GM21825 (cell line): ENCODE measurements at regions not wholly inside any gene's neighbourhood (a gene's known extent, or its start where the extent isn't known, plus 50 kb on each side); places are given as distances from the start of the nearest gene placed in this dataset.
"Not testable (repeated sequence)": the region's sequence is repeated elsewhere in the genome, so short reads cannot be mapped to it uniquely, and the experiment has no call there.

Experiments used
- ATAC-seq: cut with Tn5 transposase; IDR thresholded peaks from one replicate; pipeline ENCODE4 v1.9.1; 2021; ENCODE audit warnings: mild to moderate bottlenecking, moderate library complexity; ENCODE audit not compliant: unreplicated experiment

DNA sequence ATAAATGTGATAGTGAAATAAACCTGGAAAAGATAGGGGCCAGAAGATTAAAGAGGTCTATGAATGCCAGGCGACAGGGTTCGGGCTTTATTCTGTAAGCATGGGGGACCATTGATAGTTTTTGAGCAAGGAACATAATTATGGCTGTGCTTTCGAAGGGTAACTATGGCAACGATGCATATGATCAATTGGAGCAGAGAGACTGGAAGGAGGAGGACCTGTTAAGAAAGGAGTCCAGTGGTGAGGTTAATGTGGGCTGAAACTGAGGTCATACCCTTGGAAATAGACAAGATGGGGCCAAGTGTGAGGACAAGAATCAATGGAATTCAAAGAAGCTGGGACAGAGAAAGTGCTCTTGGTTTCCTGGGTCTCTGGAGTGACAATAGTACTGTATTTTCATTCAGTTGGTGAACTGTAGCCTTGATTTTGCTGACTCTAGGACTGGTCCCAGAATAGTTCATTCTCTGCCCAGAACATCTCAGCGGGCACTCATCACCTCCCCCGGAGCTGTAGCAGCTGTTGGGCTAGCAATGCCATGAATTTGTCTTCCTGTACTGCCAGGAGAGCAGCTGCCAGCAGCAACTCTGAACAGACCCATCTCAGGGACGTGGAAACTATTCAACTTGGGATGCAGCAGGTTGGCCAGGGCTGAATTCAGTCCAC lies 108.4 kb downstream of the SRGAP2 start:
- not testable (repeated sequence) for ATAC-seq

DNA sequence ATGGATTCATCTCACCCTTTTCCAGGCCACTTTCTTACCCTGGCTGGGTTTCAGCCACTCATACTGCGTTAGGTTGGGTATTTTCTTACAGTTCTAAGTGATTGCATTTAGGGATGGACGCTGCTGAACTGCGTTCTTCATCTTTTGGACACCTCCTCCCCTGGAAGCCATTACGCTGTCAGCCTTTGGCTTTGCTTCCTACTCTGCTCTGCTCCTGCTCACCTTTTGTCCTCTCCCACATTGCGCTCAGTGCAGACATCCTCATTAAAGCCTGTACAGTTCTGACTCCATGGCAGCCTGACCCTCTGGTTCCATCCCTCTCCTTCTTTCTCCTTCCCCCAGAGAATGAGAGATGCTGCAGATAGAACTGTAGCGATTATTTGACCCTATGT lies 108.9 kb downstream of the SRGAP2 start:
- ATAC-seq = not testable (repeated sequence)

DNA sequence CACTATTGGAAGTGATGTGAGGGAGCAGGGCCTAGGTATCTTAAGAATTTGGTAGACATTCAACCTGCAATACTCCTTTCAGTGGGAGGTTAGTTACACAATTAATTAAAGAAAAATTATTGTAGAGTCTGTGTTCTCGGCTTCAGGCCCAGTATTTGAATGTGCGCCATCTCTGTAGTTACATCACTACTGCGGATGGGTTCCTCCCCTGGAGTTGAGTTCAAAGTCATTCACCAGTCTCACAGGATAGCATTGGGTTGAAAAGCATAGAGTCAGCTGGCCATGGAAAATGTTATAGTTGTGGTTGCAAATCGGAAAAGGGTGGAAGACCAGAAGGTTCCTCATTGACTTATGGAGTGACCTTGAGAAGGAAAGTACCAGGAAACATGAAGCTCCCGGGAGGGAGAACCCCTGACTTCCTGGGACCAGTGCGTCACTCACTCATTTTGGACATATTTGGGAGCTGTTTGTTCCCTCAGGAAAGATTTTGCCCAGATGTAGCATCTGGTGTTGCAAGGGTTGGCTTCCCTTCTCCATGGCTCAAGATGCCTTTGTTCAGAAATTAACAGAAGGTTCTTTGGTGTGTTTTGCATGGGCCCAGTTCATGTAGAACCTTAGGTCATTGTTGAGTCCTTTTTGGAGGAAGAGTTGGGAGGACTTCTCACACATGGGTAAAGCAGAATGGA lies 111.8 kb downstream of the SRGAP2 start:
- ATAC-seq = not testable (repeated sequence)

DNA sequence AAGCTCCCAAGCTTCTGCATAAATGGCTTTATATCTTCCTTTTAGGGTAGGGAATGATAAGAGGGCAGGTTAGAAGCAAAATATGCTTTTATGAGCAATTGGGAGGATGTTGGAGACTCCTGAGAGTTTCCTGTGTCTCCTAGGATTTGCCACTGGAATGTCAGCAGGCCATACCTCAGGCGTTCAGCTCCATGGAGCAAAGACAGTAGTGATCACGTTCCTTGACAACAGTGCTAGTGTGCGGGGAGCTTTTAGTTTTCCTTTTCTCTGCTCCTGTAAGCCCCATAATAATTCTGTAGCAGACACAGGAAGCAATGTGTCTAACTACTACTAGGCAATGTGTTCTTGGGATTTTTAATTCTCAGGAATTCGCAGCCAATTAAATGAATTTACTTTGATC lies 113.6 kb downstream of the SRGAP2 start:
- ATAC-seq = not testable (repeated sequence)

DNA sequence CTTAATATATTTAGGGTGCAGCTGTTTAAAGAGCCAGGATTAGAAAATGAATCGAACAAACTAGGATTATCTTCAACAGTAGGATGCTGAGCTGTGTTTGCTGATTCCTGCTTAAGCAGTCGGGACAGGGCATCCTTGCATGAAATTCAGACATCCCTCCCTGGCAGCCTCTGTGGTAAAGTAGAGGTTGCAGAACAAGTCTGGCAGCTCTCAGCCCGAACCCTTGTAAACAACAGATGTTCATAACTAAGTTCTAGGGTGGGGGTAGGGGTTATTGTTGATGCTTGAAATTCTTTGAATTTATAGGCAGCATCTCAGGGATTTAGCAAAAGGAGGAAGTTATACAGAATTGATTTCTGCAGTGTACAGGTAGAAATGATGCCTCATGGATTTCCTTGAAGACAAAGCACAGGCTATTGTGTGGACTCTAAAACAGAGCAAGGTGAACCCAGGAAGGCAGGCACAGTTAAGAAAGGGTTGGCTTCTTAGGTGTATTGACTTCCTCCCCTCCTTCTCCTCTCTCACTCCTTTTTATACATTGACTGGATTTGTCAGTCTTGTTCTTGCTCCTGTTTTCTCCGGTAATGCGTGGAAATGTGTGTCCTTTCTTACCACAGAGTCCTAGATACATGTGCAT lies 114.7 kb downstream of the SRGAP2 start:
- ATAC-seq = not testable (repeated sequence)

DNA sequence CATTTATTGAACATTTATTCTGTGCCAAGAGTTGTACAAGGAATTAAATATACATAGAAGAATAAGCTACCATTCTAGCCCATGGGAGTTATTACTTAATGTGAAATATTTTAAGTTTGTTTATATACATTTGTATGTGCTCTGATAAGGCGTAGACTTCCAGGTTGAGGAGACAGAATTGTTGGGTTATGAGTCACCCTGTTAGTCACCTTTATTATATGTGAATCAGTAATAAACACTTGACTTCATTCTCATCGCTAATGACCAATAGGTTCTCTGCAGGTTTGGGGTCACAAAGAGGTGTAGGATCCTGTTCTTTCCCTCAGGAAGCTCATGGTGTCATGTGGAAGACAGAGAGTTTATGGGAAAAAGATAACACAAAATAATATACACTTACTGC lies 116.9 kb downstream of the SRGAP2 start:
- ATAC-seq = not testable (repeated sequence)

DNA sequence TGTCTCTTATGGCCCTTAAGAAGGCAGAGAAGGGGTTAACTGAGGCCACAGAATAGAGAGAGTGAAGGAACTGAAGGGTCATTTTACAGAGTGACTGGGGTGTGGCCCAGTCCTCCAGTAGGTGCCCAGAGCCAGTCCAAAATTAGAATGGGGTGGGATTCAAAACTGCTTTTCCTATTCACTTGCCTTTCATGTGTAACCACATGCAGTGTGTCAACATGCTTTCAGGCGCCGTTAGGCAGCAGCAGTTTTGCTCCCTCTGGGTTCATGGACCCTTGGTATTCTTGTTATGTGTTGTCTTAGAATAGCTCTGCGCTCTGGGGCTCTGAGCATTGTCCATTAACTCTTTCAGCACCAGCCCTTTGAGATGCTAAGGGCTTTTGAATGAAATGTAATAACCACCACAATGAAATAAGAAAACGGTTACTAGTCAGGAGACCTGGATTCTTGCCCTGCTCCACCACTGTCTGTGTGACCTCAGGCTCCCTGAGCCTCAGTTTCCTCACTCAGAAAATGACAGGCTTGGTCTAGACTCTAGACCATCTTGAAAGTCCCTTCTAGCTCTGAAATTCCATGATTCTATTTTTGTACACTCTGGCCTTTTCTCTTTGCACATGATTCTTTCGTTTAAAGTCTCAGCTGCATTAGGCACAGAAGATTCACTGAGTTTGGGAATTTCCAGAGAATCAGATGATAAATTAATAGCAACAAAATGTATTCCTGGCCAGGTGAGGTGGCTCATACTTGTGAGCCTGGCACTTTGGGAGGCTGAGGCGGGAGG lies 123.0 kb downstream of the SRGAP2 start:
- not testable (repeated sequence) for ATAC-seq

DNA sequence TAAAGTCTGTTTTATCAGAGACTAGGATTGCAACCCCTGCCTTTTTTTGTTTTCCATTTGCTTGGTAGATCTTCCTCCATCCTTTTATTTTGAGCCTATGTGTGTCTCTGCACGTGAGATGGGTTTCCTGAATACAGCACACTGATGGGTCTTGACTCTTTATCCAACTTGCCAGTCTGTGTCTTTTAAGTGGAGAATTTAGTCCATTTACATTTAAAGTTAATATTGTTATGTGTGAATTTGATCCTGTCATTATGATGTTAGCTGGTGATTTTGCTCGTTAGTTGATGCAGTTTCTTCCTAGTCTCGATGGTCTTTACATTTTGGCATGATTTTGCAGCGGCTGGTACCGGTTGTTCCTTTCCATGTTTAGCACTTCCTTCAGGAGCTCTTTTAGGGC lies 128.3 kb downstream of the SRGAP2 start:
- not testable (repeated sequence) for ATAC-seq

DNA sequence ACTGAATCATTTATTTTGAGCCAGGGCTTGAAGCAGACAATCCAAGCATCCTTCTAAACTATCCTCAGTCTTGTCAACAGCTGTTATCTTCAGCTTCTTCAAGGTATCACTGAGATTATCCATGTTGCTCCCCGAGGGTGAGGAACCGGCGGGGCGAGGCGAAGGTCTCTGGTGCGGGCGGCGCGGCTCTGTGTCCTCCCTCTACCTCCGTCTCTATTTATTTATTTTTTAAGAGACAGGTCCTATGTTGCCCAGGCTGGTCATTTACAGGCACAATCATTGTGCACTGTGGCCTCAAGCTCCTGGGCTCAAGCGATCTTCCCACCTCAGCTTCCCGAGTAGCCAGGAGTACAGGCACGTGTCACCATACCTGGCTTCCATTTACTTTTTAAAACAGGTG lies 130.0 kb downstream of the SRGAP2 start:
- not testable (repeated sequence) for ATAC-seq

DNA sequence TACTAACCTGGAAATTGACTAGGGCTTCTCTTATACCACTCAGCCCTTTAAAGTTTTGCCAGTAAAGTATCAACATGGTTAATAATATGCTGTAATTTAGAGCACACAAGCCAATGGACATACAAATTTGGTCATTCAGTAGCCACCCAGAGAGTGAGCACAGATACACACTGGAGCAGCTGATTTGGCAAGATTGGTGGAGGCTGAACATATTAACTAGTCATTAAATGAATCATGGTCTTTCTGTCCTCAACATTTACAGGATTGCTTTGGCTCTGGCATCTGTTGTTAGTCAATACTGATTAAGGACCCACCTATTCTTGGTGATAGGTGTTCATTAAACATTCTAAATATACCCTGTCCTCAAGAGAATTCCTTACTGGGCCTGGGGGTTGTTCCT lies 130.6 kb downstream of the SRGAP2 start:
- ATAC-seq = not testable (repeated sequence)

DNA sequence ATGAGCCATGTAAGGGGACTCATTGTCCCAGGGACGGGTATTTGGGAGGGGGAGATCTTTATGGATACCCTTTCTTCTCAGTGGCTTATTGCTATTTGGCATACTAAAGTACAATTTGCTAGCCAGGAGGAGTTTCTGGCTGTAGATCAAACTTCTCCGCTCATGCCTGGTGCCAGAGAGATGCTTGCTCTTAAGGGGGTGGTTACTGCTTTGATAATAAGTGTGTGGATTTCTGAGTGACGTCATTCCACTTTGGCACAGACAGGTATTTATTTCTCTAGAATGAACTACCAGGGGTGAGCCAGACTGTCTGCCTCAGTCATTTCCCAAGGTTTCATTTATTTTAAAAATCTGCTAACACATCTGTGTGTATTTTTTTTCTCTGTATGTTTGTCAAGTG lies 131.1 kb downstream of the SRGAP2 start:
- ATAC-seq = not testable (repeated sequence)

DNA sequence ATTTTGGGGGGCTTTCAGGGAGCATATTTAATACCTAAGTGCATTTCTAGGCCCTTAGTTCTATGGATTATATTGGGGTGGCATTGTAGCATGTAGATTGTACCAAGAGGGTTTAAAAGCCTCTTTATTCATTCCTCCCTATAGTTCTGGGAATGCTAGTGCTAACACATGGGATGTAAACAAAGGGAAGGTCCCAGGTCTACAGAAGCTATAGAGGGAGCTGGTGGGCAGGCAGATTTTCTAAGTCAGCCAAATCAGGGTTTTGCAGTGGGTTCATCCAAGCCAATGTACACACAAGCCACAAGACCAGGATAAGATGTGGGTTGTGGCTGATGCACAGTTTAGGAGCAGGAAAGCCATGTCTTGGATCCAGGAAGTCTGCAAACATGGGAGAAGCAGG lies 131.8 kb downstream of the SRGAP2 start:
- ATAC-seq = not testable (repeated sequence)

DNA sequence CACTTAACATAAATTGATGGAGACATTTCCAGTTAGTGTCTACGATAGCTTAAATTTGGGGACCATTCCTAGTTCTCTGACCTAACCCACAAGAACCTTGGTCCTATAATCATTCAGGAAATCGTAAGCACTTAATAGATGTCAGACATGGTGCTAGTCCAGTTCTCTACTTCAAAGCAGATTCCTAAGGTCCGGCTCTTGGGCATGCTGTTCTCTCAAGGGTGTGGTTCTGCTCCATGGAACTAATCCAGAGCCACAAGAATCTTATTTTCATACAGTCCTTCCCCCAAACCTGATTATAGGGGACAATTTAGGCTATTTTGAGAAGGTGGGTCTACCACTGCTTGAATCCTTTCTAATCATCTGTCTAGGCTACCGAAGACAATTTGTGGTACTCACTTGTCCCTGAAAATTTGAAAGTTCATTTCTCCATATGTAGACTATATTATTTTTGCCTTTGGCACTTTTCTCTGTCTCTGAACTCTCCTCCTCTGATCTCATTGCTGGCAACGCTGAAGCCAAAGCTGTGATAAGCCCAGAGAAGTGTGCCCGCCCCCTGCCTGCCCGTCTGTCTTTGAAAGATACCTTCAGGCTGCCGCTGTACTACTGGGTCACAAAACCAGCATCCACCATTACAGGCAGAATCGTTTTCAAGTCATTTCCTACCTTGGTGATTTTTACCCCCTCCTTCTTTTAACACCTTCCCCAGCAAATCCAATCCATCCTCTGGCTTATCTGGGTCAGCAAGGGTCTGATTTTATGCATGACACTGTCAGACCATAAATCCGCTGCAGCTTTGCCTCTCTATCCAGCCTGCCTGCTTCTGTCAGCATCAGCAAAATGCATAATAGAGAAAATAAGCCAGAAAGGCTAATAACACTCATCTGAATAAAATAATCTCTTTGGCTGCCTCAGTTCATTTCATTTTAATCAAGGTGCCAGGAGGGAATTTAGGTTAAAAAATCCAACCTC lies 132.8 kb downstream of the SRGAP2 start:
- ATAC-seq = not testable (repeated sequence)

DNA sequence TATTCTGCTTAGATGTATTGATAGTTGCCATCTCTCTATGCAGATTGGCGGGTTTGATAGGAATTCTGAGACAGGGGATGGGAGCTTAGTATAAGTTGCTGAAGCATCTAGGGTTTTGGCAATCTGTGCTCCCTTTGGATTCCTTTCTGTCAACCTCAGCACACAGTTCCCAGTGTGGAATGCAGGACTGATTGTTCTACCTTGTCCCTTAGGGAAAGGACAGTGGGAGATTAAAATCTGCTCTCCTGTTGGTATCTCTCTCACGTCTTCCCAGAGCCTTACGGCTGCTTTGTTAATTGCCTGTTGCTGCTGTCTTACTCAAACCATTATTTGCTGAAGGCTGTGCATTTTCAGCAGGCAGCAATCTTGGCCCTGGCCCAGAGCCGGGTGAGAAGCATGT lies 133.3 kb upstream of the IKBKE start:
- not testable (repeated sequence) for ATAC-seq

DNA sequence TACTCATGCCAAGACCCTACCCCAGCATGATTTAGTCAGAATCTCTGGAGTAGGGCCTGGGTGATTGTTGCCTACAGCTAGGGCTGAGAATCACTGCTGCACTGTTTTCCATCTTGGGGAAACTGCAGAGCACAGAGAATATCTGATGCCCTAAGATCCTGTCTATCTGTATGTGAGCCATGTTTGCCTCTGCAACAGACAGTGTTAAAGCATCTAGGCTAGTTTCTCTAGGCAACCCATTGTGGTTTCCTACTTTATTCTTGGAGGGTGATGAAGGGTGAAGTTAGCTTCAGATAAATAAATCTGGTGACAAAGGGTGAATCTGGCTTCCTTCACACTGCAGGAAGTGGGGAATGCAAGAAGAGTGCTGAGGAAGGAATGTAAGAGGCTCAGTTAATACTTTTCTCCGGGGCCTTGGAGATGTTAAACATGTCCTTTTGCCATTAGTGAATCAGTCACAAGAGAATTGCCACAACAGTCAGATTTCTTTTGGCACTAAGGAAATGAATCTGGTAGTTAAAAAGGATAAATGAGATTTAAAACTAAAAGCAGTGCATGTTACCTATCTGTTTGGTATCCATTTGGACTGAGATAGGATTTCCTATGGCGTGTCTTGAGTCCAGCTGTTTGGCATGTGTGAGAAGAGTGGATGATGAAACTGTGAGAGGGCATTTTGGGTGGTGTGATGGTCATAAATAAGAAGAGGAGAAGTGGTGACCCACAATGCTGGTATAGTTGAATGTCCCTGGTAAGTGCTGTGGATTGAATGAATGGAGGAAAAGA lies 119.6 kb upstream of the IKBKE start:
- not testable (repeated sequence) for ATAC-seq

DNA sequence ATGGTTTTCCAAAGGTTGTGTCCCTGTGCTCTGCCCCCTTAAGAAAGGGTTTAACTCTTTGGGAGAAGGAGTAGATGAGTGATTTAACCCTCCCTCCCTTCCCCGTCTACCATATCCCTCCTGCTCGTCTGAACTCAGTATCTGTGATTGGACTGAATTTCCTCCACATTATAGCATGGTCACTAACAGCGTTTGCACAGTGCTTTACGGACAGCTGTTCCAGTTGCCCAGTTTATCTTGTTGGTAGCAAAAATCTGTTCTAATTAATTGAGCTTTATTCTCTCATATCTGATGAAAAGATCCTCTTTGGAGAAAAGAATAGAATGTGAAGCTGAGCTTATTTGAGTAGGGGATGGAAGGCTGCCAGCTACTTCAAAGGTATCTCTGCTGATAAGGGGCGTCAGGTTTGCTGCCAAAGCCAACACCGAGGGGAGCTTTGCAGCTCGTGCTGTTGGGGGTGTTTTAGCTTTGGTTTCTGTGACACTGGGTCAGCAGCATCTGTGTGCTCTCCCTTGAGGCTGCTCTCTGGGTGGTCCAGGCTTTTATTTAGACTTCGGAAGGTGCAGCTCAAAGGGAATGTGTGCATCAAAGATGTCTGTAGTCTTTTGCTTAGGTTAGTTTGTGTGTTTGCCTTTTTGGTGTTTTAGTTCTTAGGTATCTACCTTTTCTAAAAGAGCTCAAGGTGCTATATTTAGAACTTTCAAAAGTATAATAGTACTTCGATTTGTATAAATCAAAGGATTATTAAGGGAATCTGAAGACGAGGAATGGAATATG lies 118.8 kb upstream of the IKBKE start:
- not testable (repeated sequence) for ATAC-seq

DNA sequence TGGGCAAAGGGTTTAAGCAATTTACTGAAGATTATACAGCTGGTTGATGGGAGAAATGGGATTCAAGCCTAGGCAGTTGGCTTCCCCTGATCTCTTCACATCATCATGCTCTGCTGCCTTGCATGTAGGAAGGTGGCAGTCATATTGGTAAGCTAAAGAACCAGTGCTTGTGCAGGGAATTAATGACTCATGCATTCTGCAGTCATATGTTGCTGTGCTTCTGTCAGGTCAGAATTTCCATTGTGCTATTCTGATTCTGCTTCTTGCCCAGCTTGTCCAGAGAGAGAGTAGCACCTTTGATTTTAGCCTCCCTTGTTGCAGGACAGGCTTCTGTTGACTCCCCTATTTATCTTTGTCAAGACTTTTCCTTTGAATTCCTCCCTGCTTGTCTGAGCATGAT lies 114.0 kb upstream of the IKBKE start:
- ATAC-seq = not testable (repeated sequence)

DNA sequence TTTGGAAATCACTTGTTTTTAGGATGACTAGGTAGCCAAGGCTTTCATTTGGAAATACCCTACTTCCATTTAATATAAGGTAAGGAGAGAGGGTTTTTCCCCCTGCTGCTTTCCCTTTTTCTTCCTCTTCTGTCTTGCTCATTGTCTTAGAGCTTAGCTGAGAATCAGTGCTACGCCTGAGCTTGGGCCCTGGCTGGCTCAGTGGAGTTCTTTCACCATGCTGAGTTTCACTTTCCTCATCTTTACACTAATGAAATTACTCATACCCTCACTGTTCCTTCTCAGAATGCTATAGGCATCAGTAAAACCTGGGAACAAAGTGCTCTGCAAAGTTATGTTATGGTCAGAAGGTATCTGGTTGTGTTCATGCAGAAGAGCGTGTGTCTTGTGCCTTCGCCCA lies 112.3 kb upstream of the IKBKE start:
- ATAC-seq = peak; percentile 59

DNA sequence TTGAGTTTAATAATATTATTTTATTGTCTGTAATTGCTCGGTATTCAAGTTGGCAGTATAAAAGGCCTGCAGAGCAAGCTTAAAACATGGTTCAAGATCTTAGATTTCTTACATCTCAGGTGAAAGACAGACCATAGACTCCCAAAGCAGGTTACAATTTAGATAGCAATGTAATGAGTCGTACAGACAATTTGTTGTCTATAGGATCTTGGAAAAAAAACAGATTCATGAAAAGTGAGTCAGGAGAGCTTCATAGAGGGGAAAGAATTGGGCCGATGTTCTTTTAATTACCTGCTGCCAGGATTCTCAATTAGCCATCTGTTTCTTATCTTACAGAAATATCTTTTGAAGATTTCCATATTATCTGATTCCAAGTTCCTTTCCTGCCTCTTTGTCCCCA lies 111.5 kb upstream of the IKBKE start:
- not testable (repeated sequence) for ATAC-seq
